ENCODE measurements at regions not wholly inside any gene's neighbourhood (a gene's known extent, or its start where the extent isn't known, plus 50 kb on each side); places are given as distances from the start of the nearest gene placed in this dataset.
A peak's percentile ranks its signal among the peaks of the same experiment; 100 is the strongest.

DNA sequence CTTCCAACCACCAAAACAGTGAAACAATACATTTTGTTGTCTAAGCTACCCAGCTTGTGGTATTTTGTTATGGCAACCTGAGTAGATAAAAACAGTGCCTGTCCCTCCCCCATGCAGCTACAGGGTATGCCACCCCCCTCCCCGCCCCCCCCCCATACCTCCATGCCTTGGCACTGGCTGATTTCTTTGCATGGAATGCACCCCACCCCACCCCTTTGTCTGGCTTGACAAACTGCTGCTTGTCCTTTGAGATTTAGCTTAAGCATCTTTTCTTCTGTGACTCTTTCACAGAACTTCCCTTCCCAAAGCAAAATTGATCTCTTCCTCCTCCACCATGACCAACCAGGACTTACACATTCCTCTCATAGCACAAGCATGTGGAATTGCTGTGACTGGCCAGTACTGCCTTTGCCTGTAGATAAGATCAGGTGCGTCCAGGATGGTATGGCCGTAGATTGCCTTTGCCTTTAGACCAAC lies 64.6 kb upstream of the ADGRF1 start:
- no peak for DNase-seq (ENCODE audit: low spot score in 2 of 2)
- 70 to 87% methylated on average over 3 of the region's 3 CpGs for WGBS, 2 donors
- Histone ChIP-seq H3K27me3 (no peaks in the 10 kb centered on the region), H3K27ac (no peak overlapping the region), H3K4me1 (no peaks in the 10 kb centered on the region), H3K9me3 (no peaks in the 10 kb centered on the region), H3K36me3 (no peaks in the 10 kb centered on the region), H3K4me3 (no peak overlapping the region)
- TF ChIP-seq EP300 (IDR thresholded peaks at IDR 0.05) (no peak), POLR2A (IDR thresholded peaks at IDR 0.05) (no peak)
- TF ChIP-seq, protein P1, sequence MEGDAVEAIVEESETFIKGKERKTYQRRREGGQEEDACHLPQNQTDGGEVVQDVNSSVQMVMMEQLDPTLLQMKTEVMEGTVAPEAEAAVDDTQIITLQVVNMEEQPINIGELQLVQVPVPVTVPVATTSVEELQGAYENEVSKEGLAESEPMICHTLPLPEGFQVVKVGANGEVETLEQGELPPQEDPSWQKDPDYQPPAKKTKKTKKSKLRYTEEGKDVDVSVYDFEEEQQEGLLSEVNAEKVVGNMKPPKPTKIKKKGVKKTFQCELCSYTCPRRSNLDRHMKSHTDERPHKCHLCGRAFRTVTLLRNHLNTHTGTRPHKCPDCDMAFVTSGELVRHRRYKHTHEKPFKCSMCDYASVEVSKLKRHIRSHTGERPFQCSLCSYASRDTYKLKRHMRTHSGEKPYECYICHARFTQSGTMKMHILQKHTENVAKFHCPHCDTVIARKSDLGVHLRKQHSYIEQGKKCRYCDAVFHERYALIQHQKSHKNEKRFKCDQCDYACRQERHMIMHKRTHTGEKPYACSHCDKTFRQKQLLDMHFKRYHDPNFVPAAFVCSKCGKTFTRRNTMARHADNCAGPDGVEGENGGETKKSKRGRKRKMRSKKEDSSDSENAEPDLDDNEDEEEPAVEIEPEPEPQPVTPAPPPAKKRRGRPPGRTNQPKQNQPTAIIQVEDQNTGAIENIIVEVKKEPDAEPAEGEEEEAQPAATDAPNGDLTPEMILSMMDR (IDR thresholded peaks at IDR 0.05), result no peak

DNA sequence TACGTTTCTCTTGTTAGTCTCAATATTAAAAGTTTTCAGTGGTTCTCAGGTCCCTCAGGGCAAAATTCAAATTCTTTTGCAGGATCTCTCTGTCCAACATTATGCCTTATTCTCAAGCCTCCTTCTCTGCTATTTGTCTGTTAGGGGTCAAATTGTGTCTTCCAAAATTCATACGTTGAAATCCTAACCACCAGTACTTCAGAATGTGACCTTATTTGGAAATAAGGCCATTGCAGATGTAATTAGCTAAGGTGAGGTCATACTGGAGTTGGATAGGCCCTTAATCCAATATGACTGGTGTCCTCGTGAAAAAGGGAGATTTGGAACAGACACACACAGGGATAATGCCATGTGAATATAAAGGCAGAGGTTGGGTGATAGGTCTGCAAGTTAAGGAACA lies 64.1 kb upstream of the ADGRF1 start:
- Histone ChIP-seq H3K27ac (no peak overlapping the region), H3K4me1 (no peaks in the 10 kb centered on the region), H3K27me3 (no peaks in the 10 kb centered on the region), H3K36me3 (no peaks in the 10 kb centered on the region), H3K9me3 (no peaks in the 10 kb centered on the region), H3K4me3 (no peak overlapping the region)
- DNase-seq (ENCODE audit: low spot score in 2 of 2), result no peak
- TF ChIP-seq EP300 (IDR thresholded peaks at IDR 0.05) (no peak), POLR2A (IDR thresholded peaks at IDR 0.05) (no peak)
- TF ChIP-seq, protein P1 (IDR thresholded peaks at IDR 0.05), result no peak
- 53 to 67% methylated on average over 3 of the region's 3 CpGs for WGBS, 2 donors

DNA sequence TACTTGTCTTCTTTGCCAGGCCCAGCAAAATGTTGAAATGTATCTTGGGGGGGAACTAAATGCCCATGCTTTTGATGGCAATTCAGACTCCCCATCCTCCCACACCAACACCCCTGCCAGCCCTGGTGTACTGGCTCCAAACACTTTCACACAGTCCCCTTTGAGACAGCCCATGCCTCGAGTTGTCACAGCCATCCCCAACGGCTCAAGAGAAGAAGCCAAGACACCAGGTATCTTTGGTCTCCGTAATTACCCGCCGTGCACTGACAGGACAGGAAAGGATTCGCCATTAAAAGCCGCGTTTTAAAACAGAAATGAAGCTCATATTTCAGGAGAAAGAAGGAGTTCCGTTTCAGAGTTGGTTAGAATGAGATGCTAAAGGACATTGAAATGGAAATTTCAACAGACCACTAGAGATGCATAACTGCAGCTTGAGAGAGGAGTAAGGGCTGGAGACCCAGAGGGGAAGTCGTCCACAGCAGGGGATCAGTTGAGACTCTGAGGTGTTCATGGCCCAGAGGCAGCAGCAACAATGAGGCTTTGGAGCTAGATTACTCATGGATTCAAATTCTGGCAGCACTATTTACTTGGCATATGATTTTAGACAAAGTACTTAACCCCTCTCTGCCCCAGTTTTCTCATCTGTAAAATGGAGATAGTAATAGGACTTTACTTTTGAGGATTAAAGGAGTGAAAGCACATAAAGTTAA lies 63.5 kb upstream of the ADGRF1 start:
- Histone ChIP-seq H3K4me3 (no peak overlapping the region), H3K9me3 (no peaks in the 10 kb centered on the region), H3K4me1 (no peaks in the 10 kb centered on the region), H3K36me3 (no peaks in the 10 kb centered on the region), H3K27me3 (no peaks in the 10 kb centered on the region), H3K27ac (no peak overlapping the region)
- 86 to 87% methylated on average over 10 of the region's 10 CpGs for WGBS, 2 donors
- TF ChIP-seq POLR2A (IDR thresholded peaks at IDR 0.05), result no peak
- TF ChIP-seq, protein P1 (IDR thresholded peaks at IDR 0.05), result no peak
- TF ChIP-seq EP300 (IDR thresholded peaks at IDR 0.05), result no peak
- DNase-seq (ENCODE audit: low spot score in 2 of 2), result no peak

DNA sequence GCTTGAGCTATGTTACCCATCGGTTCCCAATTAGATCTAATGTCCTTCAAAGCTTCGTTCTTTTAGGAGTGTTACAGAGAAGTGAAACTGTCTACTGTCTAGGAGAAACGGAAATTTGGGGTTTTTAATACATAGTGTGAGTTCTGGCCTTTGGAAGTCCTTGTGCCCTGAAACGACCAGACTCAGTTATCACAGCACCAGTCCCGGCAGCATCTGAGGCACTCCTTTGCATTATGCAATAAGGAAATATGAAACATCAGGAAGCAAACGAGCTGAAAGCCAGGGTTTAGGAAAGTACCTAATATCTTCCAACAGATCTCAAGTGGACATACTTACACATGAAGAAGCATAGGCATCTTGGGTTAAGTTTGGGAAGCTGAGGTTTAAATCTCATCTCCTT lies 61.8 kb upstream of the ADGRF1 start:
- Histone ChIP-seq H3K27me3 (no peaks in the 10 kb centered on the region), H3K9me3 (no peaks in the 10 kb centered on the region), H3K27ac (no peak overlapping the region), H3K4me3 (no peak overlapping the region), H3K36me3 (no peaks in the 10 kb centered on the region), H3K4me1 (no peaks in the 10 kb centered on the region)
- TF ChIP-seq POLR2A (IDR thresholded peaks at IDR 0.05), result no peak
- peak in 1 of 2 donors; percentile 64 for TF ChIP-seq EP300 (IDR thresholded peaks at IDR 0.05)
- DNase-seq (ENCODE audit: low spot score in 2 of 2), result peak in 1 of 2 donors; percentile 12
- 71 to 74% methylated on average over 6 of the region's 6 CpGs for WGBS, 2 donors

DNA sequence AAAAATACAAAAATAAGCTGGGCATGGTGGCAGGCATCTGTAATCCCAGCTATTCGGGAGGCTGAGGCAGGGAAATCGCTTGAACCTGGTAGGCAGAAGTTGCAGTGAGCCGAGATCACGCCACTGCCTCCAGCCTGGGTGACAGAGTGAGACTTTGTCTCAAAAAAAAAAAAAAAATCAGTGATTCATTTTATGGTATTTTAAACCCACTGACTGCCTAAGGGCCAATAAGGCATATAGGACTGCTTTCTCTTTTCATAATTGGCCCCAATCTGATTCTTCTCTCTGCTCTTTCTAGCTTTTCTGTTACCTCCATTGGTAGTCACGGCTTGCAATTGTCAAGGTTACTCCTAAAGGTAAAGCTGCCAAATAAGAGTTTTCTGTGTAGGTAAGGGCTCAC lies 60.2 kb upstream of the ADGRF1 start:
- no peak for DNase-seq (ENCODE audit: low spot score in 2 of 2)
- Histone ChIP-seq H3K4me3 (no peak overlapping the region), H3K9me3 (no peaks in the 10 kb centered on the region), H3K36me3 (no peaks in the 10 kb centered on the region), H3K27me3 (no peaks in the 10 kb centered on the region), H3K4me1 (no peaks in the 10 kb centered on the region), H3K27ac (no peak overlapping the region)
- WGBS, 2 donors, result 93% methylated on average over 5 of the region's 5 CpGs
- TF ChIP-seq, protein P1 (IDR thresholded peaks at IDR 0.05), result no peak
- no peak for TF ChIP-seq POLR2A (IDR thresholded peaks at IDR 0.05)
- TF ChIP-seq EP300 (IDR thresholded peaks at IDR 0.05), result no peak
